Upper lobe of left lung (tissue), 4 donors: ENCODE measurements at regions not wholly inside any gene's neighbourhood (a gene's known extent, or its start where the extent isn't known, plus 50 kb on each side); places are given as distances from the start of the nearest gene placed in this dataset.

Source experiments
- EP300 ChIP-seq, 4 donors: sonication (generic); formaldehyde crosslinking; IDR thresholded peaks; one replicate each; pipeline ENCODE4 v1.5.1; 2017; ENCODE audit warnings: antibody characterized with exemption in 4 of 4, control low read depth in 2 of 4
- POLR2AphosphoS5 ChIP-seq, 2 donors: sonication (generic); formaldehyde crosslinking; IDR thresholded peaks; one replicate each; pipeline ENCODE4 v1.5.1; 2017; ENCODE audit warnings: antibody characterized with exemption in 2 of 2

DNA sequence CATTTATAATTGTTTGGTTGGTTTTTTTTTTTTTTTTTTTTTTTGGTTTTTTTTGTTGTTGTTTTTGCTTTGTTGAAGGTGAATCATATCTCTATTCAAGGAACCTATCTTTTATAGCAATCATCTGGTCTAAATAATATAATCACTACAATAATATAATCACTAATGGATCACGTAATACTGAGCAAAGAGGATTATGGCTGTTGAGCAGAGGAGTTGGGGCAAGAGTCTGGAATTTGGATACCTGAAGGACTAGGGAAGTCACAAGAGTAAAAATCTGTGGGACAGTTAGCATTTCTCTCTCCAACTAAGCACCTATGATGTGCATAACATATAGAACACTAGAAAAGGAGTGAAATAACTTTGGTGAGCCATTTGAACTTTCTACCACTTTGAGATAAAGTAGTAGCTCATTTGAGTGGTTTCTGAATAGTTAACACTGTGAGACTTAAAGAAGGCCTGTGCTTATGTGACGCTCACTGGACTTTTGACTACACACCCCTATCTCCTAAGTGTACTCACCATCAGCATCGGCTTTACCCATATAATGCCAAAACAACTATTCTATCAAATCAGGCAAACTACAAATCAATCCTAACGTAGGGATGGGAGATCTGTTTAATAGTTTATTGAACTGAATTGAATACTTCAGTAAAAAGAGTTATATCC, 564.9 kb upstream of the TUSC1 start:
- no peak for TF ChIP-seq EP300 (IDR thresholded peaks at IDR 0.05)
- TF ChIP-seq POLR2AphosphoS5 (IDR thresholded peaks at IDR 0.05) = no peak
